ENCODE measurements at regions not wholly inside any gene's neighbourhood (a gene's known extent, or its start where the extent isn't known, plus 50 kb on each side); places are given as distances from the start of the nearest gene placed in this dataset.

DNA sequence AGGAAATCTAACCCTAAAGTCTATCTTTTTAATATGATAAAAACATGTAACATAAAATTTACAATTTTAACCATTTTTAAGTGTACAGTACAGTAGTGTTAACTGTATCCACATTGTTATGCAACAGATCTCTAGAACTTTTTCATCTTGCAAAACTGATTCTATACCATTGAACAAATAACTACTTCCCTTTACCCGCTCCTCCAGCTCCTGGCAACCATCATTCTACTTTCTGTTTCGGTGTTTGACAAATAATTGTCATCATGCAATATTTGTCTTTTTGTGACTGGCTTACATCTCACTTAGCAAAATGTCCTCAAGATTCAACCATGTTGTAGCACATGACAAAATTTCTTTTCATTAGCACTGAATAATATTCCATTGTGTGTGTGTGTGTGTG lies 203.2 kb downstream of the SIM1 start:
- DNase-seq (ENCODE audit: low read depth, low spot score): no peak
- TF ChIP-seq, protein P1, sequence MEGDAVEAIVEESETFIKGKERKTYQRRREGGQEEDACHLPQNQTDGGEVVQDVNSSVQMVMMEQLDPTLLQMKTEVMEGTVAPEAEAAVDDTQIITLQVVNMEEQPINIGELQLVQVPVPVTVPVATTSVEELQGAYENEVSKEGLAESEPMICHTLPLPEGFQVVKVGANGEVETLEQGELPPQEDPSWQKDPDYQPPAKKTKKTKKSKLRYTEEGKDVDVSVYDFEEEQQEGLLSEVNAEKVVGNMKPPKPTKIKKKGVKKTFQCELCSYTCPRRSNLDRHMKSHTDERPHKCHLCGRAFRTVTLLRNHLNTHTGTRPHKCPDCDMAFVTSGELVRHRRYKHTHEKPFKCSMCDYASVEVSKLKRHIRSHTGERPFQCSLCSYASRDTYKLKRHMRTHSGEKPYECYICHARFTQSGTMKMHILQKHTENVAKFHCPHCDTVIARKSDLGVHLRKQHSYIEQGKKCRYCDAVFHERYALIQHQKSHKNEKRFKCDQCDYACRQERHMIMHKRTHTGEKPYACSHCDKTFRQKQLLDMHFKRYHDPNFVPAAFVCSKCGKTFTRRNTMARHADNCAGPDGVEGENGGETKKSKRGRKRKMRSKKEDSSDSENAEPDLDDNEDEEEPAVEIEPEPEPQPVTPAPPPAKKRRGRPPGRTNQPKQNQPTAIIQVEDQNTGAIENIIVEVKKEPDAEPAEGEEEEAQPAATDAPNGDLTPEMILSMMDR (IDR thresholded peaks at IDR 0.05; ENCODE audit: low read depth, low read length): no peak
- in situ Hi-C loops (cut with HindIII; ENCODE audit: low sequenced_read_pairs): no loop called here
- H3K4me3 ChIP-seq (ENCODE audit: low read depth, low read length): no peak overlapping the region

DNA sequence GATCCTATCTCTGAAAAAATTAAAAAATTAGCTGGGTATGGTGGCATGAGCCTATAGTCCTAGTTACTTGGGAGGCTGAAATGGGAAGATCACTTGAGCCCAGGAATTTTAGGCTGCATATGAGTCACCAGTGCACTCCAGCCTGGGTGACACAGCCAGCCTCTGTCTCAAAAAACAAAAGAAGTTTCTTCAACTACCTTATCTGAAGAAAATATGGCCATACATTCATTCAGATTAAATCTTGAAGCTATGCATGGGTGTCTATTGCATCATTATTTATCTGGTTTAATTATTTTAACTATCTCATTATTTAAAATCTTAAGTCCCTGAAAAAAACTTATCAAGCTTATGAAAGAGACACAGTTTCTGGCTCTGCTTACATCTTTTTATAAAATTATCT lies 204.1 kb downstream of the SIM1 start:
- in situ Hi-C loops (cut with HindIII; ENCODE audit: low sequenced_read_pairs): no loop called here
- TF ChIP-seq, protein P1 (IDR thresholded peaks at IDR 0.05; ENCODE audit: low read depth, low read length): no peak
- no peak overlapping the region for H3K4me3 ChIP-seq (ENCODE audit: low read depth, low read length)
- no peak for DNase-seq (ENCODE audit: low read depth, low spot score)

DNA sequence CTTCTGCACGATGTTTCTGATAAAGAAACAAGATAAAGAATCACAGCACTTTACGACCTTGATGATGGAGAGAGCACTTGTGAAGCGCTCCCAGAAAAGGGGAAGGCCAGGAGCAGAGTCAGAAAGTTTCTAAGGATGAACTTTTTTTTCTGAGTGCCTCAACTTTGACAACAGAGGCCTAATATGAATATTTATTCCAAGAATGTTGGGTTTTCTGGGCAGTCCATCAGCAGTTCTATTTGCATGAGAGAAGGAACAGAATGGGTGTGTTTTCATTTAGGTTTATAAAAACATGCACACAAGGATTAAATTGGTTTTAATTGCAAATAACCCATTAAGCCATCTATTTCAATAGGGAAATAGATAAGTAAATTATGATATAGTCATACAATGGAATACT lies 204.9 kb downstream of the SIM1 start:
- in situ Hi-C loops (cut with HindIII; ENCODE audit: low sequenced_read_pairs): no loop called here
- no peak overlapping the region for H3K4me3 ChIP-seq (ENCODE audit: low read depth, low read length)
- DNase-seq (ENCODE audit: low read depth, low spot score): no peak

DNA sequence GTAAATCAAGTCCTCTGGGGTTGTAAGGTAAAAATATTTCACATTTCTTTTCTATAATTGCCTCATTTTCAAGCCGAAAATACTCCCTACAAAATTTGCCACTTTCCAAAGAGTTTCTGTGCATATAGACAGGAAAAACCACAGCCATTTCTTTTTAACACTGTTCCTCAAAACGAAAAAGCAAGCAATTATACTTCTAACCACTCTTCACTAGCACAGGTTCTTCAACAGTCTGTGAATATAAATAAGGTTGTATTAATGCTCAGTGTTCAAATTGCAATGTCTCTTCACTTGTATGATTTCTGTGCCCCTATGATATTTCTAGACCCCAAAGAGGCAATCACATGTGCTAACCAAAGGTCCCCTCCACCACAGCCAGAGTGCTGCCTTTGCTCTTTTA lies 206.0 kb downstream of the SIM1 start:
- no peak overlapping the region for H3K4me3 ChIP-seq (ENCODE audit: low read depth, low read length)

More for the DNA sequence above, 204.9 kb downstream of the SIM1 start:
- TF ChIP-seq, protein P1 (IDR thresholded peaks at IDR 0.05; ENCODE audit: low read depth, low read length): no peak

DNA sequence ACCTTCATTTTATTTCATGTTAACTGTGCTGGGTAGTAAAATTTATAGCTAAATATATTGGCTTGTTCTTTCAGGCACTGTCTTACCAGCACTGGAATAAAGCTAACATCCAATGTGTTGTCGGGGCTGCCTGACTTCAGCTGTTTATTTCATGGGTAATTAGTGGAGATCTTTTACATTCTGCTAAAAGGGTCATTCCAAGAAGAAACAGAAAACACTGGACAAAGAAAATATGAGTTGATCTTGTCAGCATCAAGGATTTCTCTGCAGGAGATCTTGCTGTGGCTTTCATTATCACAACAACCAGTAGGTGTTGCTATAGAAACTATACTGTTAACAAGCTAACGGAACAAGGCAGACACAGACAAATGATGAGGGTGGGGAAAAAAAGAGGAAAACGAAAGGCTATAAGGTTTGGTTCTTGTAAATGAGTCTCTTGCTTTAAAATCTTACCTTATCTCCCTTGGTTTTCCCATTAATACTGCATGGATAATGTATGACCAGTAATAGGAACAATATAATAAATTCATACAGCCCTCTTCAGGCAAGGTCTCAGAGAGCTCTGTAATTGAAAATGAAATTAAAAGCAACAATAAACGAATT lies 206.8 kb downstream of the SIM1 start:
- H3K4me3 ChIP-seq (ENCODE audit: low read depth, low read length): no peak overlapping the region
- DNase-seq (ENCODE audit: low read depth, low spot score): peak; percentile 86
- TF ChIP-seq, protein P1 (IDR thresholded peaks at IDR 0.05; ENCODE audit: low read depth, low read length): no peak
- in situ Hi-C loops (cut with HindIII; ENCODE audit: low sequenced_read_pairs): no loop called here

More for the DNA sequence above, 206.0 kb downstream of the SIM1 start:
- no peak for DNase-seq (ENCODE audit: low read depth, low spot score)
- TF ChIP-seq, protein P1 (IDR thresholded peaks at IDR 0.05; ENCODE audit: low read depth, low read length): no peak
- in situ Hi-C loops (cut with HindIII; ENCODE audit: low sequenced_read_pairs): no loop called here

DNA sequence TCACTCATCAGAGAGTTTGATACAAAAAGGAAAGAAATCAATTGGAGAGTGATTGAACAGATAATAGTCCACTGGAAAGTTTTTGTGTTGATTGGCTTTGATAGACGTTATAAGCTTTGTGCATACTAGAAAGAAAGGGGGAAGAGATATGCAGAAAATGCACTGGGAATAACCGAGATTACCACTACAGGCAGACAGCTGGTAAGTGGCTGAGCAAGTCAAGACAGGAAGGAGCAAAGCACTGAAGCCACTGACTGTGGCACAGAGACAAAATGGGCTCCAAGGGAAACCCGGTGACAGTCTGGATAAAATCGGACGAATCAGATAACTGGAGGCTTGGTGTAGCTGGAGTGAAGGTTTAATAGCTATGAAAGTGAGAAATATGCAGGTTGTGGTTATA lies 209.0 kb downstream of the SIM1 start:
- no peak overlapping the region for H3K4me3 ChIP-seq (ENCODE audit: low read depth, low read length)
- in situ Hi-C loops (cut with HindIII; ENCODE audit: low sequenced_read_pairs): no loop called here
- no peak for DNase-seq (ENCODE audit: low read depth, low spot score)
- TF ChIP-seq, protein P1 (IDR thresholded peaks at IDR 0.05; ENCODE audit: low read depth, low read length): no peak

All from astrocyte of the spinal cord (primary cell).